Nephron progenitor cell (in vitro differentiated cells): ENCODE measurements at regions not wholly inside any gene's neighbourhood (a gene's known extent, or its start where the extent isn't known, plus 50 kb on each side); places are given as distances from the start of the nearest gene placed in this dataset.

ENCODE experiments used
- DNase-seq: peaks from one replicate; pipeline ENCODE4 v3.0.0; 2021
- H3K27ac Mint-ChIP-seq: 2 replicates; pipeline ENCODE4 v1.8.0; 2021; ENCODE audit warnings: mild to moderate bottlenecking, moderate library complexity, mixed read lengths
- H3K27me3 Mint-ChIP-seq: 2 replicates; pipeline ENCODE4 v1.8.0; 2021; ENCODE audit warnings: mild to moderate bottlenecking, low read depth, mixed read lengths; ENCODE audit not compliant: poor library complexity
- H3K36me3 Mint-ChIP-seq: 2 replicates; pipeline ENCODE4 v1.8.0; 2021; ENCODE audit warnings: low read depth, mixed read lengths
- H3K4me1 Mint-ChIP-seq: 2 replicates; pipeline ENCODE4 v1.8.0; 2021; ENCODE audit warnings: mixed read lengths
- H3K4me3 Mint-ChIP-seq: 2 replicates; pipeline ENCODE4 v1.8.0; 2021; ENCODE audit warnings: mild to moderate bottlenecking, moderate library complexity, mixed read lengths
- H3K9me3 Mint-ChIP-seq: 2 replicates; pipeline ENCODE4 v1.8.0; 2021; ENCODE audit warnings: mild to moderate bottlenecking, moderate library complexity, mixed read lengths
- TF ChIP-seq, protein P1 (sequence below): fragments of 200-600 bp; sonication (generic); IDR thresholded peaks from 2 replicates; pipeline ENCODE4 v1.5.0; 2021; ENCODE audit warnings: antibody characterized with exemption

DNA sequence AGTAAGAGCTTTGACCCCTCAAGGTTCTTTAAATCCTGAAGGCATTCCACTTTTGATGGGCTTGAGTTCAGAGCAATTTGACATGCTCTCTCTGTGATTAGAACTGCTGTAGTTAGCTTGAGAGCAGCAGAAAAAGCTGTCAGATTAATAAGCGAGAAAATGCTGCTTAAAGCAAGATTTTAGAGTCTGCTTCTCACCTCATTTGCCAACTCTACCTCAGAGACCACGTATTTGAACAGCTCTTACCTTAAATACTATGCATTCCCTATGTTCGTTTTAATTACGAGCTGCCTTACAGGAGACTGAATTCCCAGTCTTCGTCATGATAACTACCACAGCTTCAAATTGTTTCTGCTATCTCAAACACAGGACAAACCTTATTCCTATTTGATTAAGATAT, 253.4 kb downstream of the SLITRK6 start:
- peaks cover 12% of the 10 kb centered on the region for H3K9me3 Mint-ChIP-seq
- no peak overlapping the region for H3K4me3 Mint-ChIP-seq
- H3K4me1 Mint-ChIP-seq = no peaks in the 10 kb centered on the region
- no peak for DNase-seq
- TF ChIP-seq, protein P1, sequence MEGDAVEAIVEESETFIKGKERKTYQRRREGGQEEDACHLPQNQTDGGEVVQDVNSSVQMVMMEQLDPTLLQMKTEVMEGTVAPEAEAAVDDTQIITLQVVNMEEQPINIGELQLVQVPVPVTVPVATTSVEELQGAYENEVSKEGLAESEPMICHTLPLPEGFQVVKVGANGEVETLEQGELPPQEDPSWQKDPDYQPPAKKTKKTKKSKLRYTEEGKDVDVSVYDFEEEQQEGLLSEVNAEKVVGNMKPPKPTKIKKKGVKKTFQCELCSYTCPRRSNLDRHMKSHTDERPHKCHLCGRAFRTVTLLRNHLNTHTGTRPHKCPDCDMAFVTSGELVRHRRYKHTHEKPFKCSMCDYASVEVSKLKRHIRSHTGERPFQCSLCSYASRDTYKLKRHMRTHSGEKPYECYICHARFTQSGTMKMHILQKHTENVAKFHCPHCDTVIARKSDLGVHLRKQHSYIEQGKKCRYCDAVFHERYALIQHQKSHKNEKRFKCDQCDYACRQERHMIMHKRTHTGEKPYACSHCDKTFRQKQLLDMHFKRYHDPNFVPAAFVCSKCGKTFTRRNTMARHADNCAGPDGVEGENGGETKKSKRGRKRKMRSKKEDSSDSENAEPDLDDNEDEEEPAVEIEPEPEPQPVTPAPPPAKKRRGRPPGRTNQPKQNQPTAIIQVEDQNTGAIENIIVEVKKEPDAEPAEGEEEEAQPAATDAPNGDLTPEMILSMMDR = no peak
- H3K27ac Mint-ChIP-seq = no peak overlapping the region
- no peaks in the 10 kb centered on the region for H3K36me3 Mint-ChIP-seq
- no peaks in the 10 kb centered on the region for H3K27me3 Mint-ChIP-seq

DNA sequence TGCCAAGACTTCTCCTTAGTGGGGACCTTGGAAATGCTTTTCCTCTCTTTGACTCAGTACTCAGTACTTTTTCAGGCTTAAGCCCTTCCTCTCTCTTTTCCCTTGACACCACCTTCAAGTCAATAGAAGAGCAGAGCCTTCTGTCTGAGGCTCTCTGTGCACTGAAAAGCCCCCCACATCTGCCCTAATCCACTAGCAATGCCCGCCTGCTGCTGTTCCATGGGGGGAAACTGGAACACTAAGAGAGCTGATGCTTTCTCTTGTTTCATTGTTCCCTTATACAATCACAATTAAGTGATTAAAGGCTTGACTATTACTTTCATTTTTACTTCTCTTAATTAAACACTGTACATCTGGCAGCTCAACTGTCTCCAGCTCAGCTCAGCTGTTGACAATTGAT, 254.5 kb downstream of the SLITRK6 start:
- Mint-ChIP-seq H3K4me3 (no peak overlapping the region), H3K36me3 (no peaks in the 10 kb centered on the region), H3K27me3 (no peaks in the 10 kb centered on the region), H3K27ac (no peak overlapping the region), H3K4me1 (no peaks in the 10 kb centered on the region), H3K9me3 (peaks cover 12% of the 10 kb centered on the region)
- TF ChIP-seq, protein P1 = no peak
- no peak for DNase-seq

DNA sequence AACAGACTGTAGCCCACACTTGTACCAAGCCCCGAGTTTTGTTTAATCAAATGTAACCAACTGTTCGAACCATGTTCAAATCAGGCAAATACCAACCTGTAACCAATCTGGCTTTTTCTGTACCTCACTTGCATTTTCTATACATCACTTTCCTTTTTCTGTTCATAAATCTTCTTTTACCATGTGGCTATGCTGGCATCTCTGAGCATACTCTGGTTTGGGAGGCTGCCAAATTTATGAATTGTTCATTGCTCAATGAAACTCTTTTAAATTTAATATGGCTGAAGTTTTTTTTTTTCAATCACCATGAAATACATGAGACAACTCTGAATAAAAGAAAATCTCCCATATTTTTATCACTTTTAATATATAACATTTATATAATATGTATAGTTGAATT, 256.1 kb downstream of the SLITRK6 start:
- no peaks in the 10 kb centered on the region for H3K36me3 Mint-ChIP-seq

DNA sequence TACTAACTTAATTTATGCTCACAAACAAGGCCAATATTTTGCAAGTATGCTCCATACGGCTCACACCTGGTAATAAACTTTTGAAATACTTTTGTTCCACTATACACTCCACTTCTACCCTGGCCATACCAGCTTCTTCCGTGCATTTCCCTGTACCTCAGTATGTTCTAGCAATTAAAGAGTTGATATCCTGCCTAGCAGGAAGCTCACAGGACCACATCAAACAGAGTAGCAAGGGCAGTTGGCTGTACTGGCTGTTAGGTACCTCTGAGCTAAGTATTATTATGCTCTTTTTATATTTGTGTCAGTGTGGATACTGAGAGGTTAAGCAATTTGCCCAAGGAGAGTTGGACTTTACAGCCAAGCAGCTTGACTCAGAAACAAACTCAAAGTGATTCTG, 257.7 kb downstream of the SLITRK6 start:
- no peaks in the 10 kb centered on the region for H3K9me3 Mint-ChIP-seq

More for the DNA sequence above, 256.1 kb downstream of the SLITRK6 start:
- H3K4me1 Mint-ChIP-seq = no peaks in the 10 kb centered on the region
- TF ChIP-seq, protein P1 = no peak
- H3K9me3 Mint-ChIP-seq = no peaks in the 10 kb centered on the region
- no peak overlapping the region for H3K4me3 Mint-ChIP-seq
- no peak for DNase-seq
- no peak overlapping the region for H3K27ac Mint-ChIP-seq
- no peaks in the 10 kb centered on the region for H3K27me3 Mint-ChIP-seq

DNA sequence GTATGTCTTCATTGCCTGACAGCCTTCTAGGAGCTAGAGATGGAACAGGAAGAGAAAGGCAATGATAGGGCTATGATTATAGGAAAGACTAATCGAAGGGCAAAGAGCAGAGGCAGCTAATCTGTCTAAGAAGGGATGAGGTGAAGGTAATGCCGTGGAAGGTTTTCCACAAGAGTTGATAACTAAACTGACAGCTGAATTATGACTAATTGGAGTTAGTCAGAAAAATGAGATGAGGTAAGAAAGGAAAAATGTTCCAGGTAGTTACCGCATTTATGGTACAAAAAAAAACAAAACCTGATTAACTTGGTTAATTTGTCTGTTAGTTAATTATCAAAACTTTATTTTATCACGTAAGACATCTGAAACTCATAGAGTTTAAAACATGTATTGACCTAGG, 260.3 kb downstream of the SLITRK6 start:
- Mint-ChIP-seq H3K4me1 (no peaks in the 10 kb centered on the region), H3K4me3 (no peak overlapping the region), H3K9me3 (no peaks in the 10 kb centered on the region), H3K27me3 (no peaks in the 10 kb centered on the region), H3K36me3 (no peaks in the 10 kb centered on the region), H3K27ac (no peak overlapping the region)
- TF ChIP-seq, protein P1 = no peak
- DNase-seq = no peak

More for the DNA sequence above, 257.7 kb downstream of the SLITRK6 start:
- TF ChIP-seq, protein P1 = no peak
- H3K4me1 Mint-ChIP-seq = no peaks in the 10 kb centered on the region
- no peak overlapping the region for H3K27ac Mint-ChIP-seq
- H3K27me3 Mint-ChIP-seq = no peaks in the 10 kb centered on the region
- H3K4me3 Mint-ChIP-seq = no peak overlapping the region
- no peaks in the 10 kb centered on the region for H3K36me3 Mint-ChIP-seq
- no peak for DNase-seq

DNA sequence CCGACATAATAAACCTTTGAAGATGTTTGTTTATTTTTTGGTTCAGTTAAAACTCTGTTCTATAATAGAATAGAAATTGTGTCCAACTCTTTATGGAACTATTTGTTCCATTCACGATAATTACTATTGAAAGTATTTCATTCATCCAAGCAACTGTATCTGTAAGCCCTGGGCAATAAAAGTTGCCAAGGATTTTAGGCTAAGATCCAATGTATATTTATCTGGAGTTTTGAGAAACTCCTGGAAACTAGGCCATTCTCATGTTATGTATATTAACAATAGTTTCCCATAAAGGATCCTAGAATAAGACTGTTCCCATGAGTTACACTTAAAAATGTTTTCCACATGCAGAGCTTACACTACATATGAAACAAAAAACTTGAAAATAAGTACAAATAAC, 261.6 kb downstream of the SLITRK6 start:
- no peak overlapping the region for H3K27ac Mint-ChIP-seq
- TF ChIP-seq, protein P1 = no peak
- no peaks in the 10 kb centered on the region for H3K4me1 Mint-ChIP-seq
- H3K4me3 Mint-ChIP-seq = no peak overlapping the region
- no peaks in the 10 kb centered on the region for H3K9me3 Mint-ChIP-seq
- no peaks in the 10 kb centered on the region for H3K36me3 Mint-ChIP-seq
- H3K27me3 Mint-ChIP-seq = no peaks in the 10 kb centered on the region
- no peak for DNase-seq
